Daoy (cell line): ENCODE measurements at regions not wholly inside any gene's neighbourhood (a gene's known extent, or its start where the extent isn't known, plus 50 kb on each side); places are given as distances from the start of the nearest gene placed in this dataset.

ENCODE experiments used
- DNase-seq: peaks from one replicate; pipeline ENCODE4 v3.0.0-alpha.2; 2015; ENCODE audit warnings: low read depth

GRCh38 chr3:28900301-28900700, 380.6 kb upstream of the RBMS3 start:
- no peak for DNase-seq

- DNase-seq = no peak
Observed at GRCh38 chr3:28901018-28901417, 379.9 kb upstream of the RBMS3 start.

GRCh38 chr3:28903171-28903601, 377.7 kb upstream of the RBMS3 start:
- no peak for DNase-seq

GRCh38 chr3:28905798-28906197, 375.1 kb upstream of the RBMS3 start:
- no peak for DNase-seq

- no peak for DNase-seq
Observed at GRCh38 chr3:28906561-28907310, 374.1 kb upstream of the RBMS3 start.

- no peak for DNase-seq
Observed at GRCh38 chr3:28907616-28908015, 373.3 kb upstream of the RBMS3 start.

- peak; percentile 17 for DNase-seq
Observed at GRCh38 chr3:28912120-28912885, 368.6 kb upstream of the RBMS3 start.

GRCh38 chr3:28915741-28916500, 364.9 kb upstream of the RBMS3 start:
- DNase-seq = peak; percentile 49

- peak; percentile 66 for DNase-seq
Observed at GRCh38 chr3:28916713-28917499, 364.0 kb upstream of the RBMS3 start.

GRCh38 chr3:28917895-28918475, 362.9 kb upstream of the RBMS3 start:
- DNase-seq = no peak

GRCh38 chr3:28922376-28922775, 358.5 kb upstream of the RBMS3 start:
- DNase-seq = no peak

GRCh38 chr3:28923994-28924393, 356.9 kb upstream of the RBMS3 start:
- DNase-seq = no peak

GRCh38 chr3:28924744-28925360, 356.0 kb upstream of the RBMS3 start:
- DNase-seq = peak; percentile 35

GRCh38 chr3:28933337-28933736, 347.5 kb upstream of the RBMS3 start:
- DNase-seq = no peak

- DNase-seq = no peak
Observed at GRCh38 chr3:28934126-28934813, 346.6 kb upstream of the RBMS3 start.

GRCh38 chr3:28935146-28935545, 345.7 kb upstream of the RBMS3 start:
- DNase-seq = no peak

GRCh38 chr3:28936154-28936553, 344.7 kb upstream of the RBMS3 start:
- DNase-seq = no peak

- peak; percentile 68 for DNase-seq
Observed at GRCh38 chr3:28940530-28940929, 340.3 kb upstream of the RBMS3 start.

GRCh38 chr3:28940994-28941393, 339.9 kb upstream of the RBMS3 start:
- DNase-seq = peak; percentile 1

GRCh38 chr3:28947061-28947460, 333.8 kb upstream of the RBMS3 start:
- no peak for DNase-seq
